Uterus (tissue), 2 donors: ENCODE measurements at regions not wholly inside any gene's neighbourhood (a gene's known extent, or its start where the extent isn't known, plus 50 kb on each side); places are given as distances from the start of the nearest gene placed in this dataset.

Experiments used
- CTCF ChIP-seq, 4 experiments: fragments of 200-600 bp in 2 of 4; fragments of 450-650 bp in 2 of 4; sonication (generic) in 2 of 4; IDR thresholded peaks; one replicate each; pipeline ENCODE4 v1.5.1; 2016 to 2019; ENCODE audit warnings: antibody characterized with exemption in 4 of 4, mild to moderate bottlenecking in 2 of 4, moderate library complexity in 1 of 4
- POLR2A ChIP-seq, 2 donors: fragments of 450-650 bp; IDR thresholded peaks; one replicate each; pipeline ENCODE4 v1.6.1; 2016; ENCODE audit warnings: antibody characterized with exemption in 2 of 2, mild to moderate bottlenecking in 1 of 2, moderate library complexity in 1 of 2

GRCh38 chr7:10707519-10707918 lies 266.2 kb upstream of the PHF14 start:
- TF ChIP-seq CTCF (IDR thresholded peaks at IDR 0.05), result no peak
- TF ChIP-seq POLR2A (IDR thresholded peaks at IDR 0.05), result no peak
